Cardiac fibroblast (primary cell): ENCODE measurements at regions not wholly inside any gene's neighbourhood (a gene's known extent, or its start where the extent isn't known, plus 50 kb on each side); places are given as distances from the start of the nearest gene placed in this dataset.

ENCODE experiments used
- DNase-seq, 2 donors: peaks; one replicate each; pipeline versions ENCODE4 v3.0.0 to v3.0.0-alpha.2; 2010; ENCODE audit warnings: low read depth in 2 of 2
- H3K4me3 ChIP-seq, 2 donors: replicated peaks in 1 of 2; 1 replicate in 1 of 2; 2 replicates in 1 of 2; pipeline ENCODE4 v1.5.1; 2011; ENCODE audit warnings: low read depth in 2 of 2, low read length in 2 of 2, mild to moderate bottlenecking in 2 of 2, moderate library complexity in 1 of 2
- CTCF ChIP-seq: IDR thresholded peaks from one replicate; pipeline ENCODE4 v1.5.1; 2011; ENCODE audit warnings: low read depth, mild to moderate bottlenecking, low read length, inconsistent platforms

GRCh38 chr5:2142456-2142954 lies 259.8 kb upstream of the IRX4 start:
- TF ChIP-seq CTCF, result no peak
- no peak for DNase-seq
- H3K4me3 ChIP-seq, result no peak overlapping the region

- TF ChIP-seq CTCF, result no peak
- no peak for DNase-seq
- H3K4me3 ChIP-seq, result no peak overlapping the region
Observed at GRCh38 chr5:2141254-2142000, 258.7 kb upstream of the IRX4 start.

- DNase-seq, result no peak
- H3K4me3 ChIP-seq, result no peak overlapping the region
- no peak for TF ChIP-seq CTCF
Observed at GRCh38 chr5:2140501-2141175, 257.9 kb upstream of the IRX4 start.

GRCh38 chr5:2139478-2139877 lies 256.8 kb upstream of the IRX4 start:
- no peak overlapping the region for H3K4me3 ChIP-seq
- DNase-seq, result no peak
- TF ChIP-seq CTCF, result no peak

- no peak overlapping the region for H3K4me3 ChIP-seq
- no peak for TF ChIP-seq CTCF
- no peak for DNase-seq
Observed at GRCh38 chr5:2138896-2139295, 256.2 kb upstream of the IRX4 start.

GRCh38 chr5:2137444-2138050 lies 254.8 kb upstream of the IRX4 start:
- no peak overlapping the region for H3K4me3 ChIP-seq
- no peak for TF ChIP-seq CTCF
- DNase-seq, result no peak
